WTC11 (cell line): ENCODE measurements at regions not wholly inside any gene's neighbourhood (a gene's known extent, or its start where the extent isn't known, plus 50 kb on each side); places are given as distances from the start of the nearest gene placed in this dataset.

Source experiments
- ATAC-seq: fragments of 200-7000 bp; cut with Tn5 transposase; 2 replicates; pipeline ENCODE4 v1.10.0; 2021; ENCODE audit warnings: mild to moderate bottlenecking, moderate library complexity
- CTCF ChIA-PET: fragments of 300-600 bp; sonication (Branson Sonifier 250); formaldehyde crosslinking; loops from one replicate; lab custom pipeline; 2021; ENCODE audit warnings: antibody characterized with exemption; lab: Charles Lee
- POLR2A ChIA-PET: fragments of 350-600 bp; sonication (Branson Sonifier 250); formaldehyde crosslinking; loops from one replicate; lab custom pipeline; 2021; ENCODE audit warnings: antibody characterized with exemption; lab: Charles Lee
- DNase-seq: peaks from one replicate; pipeline ENCODE4 v3.0.0; 2021; ENCODE audit warnings: low spot score
- H3K27ac Mint-ChIP-seq: 2 replicates; pipeline ENCODE4 v1.8.0; 2021; ENCODE audit warnings: mixed read lengths
- H3K27me3 Mint-ChIP-seq: 2 replicates; pipeline ENCODE4 v1.8.0; 2021; ENCODE audit warnings: low read depth, mild to moderate bottlenecking, moderate library complexity, mixed read lengths
- H3K36me3 Mint-ChIP-seq: 2 replicates; pipeline ENCODE4 v1.8.0; 2021; ENCODE audit warnings: mixed read lengths
- H3K4me1 Mint-ChIP-seq: 2 replicates; pipeline ENCODE4 v1.8.0; 2022; ENCODE audit warnings: mixed read lengths
- H3K4me3 Mint-ChIP-seq: 2 replicates; pipeline ENCODE4 v1.8.0; 2021; ENCODE audit warnings: mild to moderate bottlenecking, moderate library complexity, mixed read lengths
- H3K9me3 Mint-ChIP-seq: 2 replicates; pipeline ENCODE4 v1.8.0; 2021; ENCODE audit warnings: mixed read lengths
- CREB1 ChIP-seq: sonication (generic); formaldehyde crosslinking; IDR thresholded peaks from 2 replicates; pipeline ENCODE4 v1.8.0; 2023; ENCODE audit warnings: mild to moderate bottlenecking, missing genetic modification reagents
- EMX1 ChIP-seq: fragments of 250-450 bp; sonication (Bioruptor Pico); IDR thresholded peaks from 2 replicates; pipeline ENCODE4 v1.8.0; 2021; ENCODE audit warnings: mild to moderate bottlenecking
- ETV6 ChIP-seq: sonication (generic); formaldehyde crosslinking; IDR thresholded peaks from 2 replicates; pipeline ENCODE4 v1.8.1; 2022; ENCODE audit warnings: mild to moderate bottlenecking, missing genetic modification reagents
- FOXJ3 ChIP-seq: sonication (generic); formaldehyde crosslinking; IDR thresholded peaks from 2 replicates; pipeline ENCODE4 v1.9.0; 2021; ENCODE audit warnings: missing genetic modification reagents, mild to moderate bottlenecking, borderline replicate concordance
- GRHL2 ChIP-seq: fragments of 250-450 bp; sonication (Bioruptor Pico); IDR thresholded peaks from 2 replicates; pipeline ENCODE4 v1.8.0; 2022; ENCODE audit warnings: mild to moderate bottlenecking, moderate library complexity; ENCODE audit not compliant: insufficient replicate concordance, severe bottlenecking
- JUN ChIP-seq: sonication (generic); formaldehyde crosslinking; IDR thresholded peaks from 2 replicates; pipeline ENCODE4 v1.8.0; 2023; ENCODE audit warnings: mild to moderate bottlenecking, missing genetic modification reagents
- MYBL2 ChIP-seq: sonication (generic); formaldehyde crosslinking; IDR thresholded peaks from 2 replicates; pipeline ENCODE4 v1.8.1; 2023; ENCODE audit warnings: mild to moderate bottlenecking, moderate library complexity, missing genetic modification reagents
- NR1H2 ChIP-seq: sonication (generic); formaldehyde crosslinking; IDR thresholded peaks from 2 replicates; pipeline ENCODE4 v1.9.0; 2021; ENCODE audit warnings: mild to moderate bottlenecking, moderate library complexity, missing genetic modification reagents
- PRRX2 ChIP-seq: fragments of 250-450 bp; sonication (Bioruptor Pico); IDR thresholded peaks from 2 replicates; pipeline ENCODE4 v1.8.0; 2021; ENCODE audit warnings: mild to moderate bottlenecking
- RELA ChIP-seq: sonication (generic); formaldehyde crosslinking; IDR thresholded peaks from 2 replicates; pipeline ENCODE4 v1.8.1; 2022; ENCODE audit warnings: missing genetic modification reagents, mild to moderate bottlenecking, borderline replicate concordance
- RORB ChIP-seq: fragments of 250-450 bp; sonication (Bioruptor Pico); IDR thresholded peaks from 2 replicates; pipeline ENCODE4 v1.9.0; 2021; ENCODE audit warnings: mild to moderate bottlenecking
- SMAD4 ChIP-seq: sonication (generic); formaldehyde crosslinking; IDR thresholded peaks from 2 replicates; pipeline ENCODE4 v1.8.0; 2022; ENCODE audit warnings: mild to moderate bottlenecking, missing genetic modification reagents
- TEAD4 ChIP-seq: sonication (generic); formaldehyde crosslinking; IDR thresholded peaks from 2 replicates; pipeline ENCODE4 v1.8.0; 2022; ENCODE audit warnings: mild to moderate bottlenecking, missing genetic modification reagents
- ZNF232 ChIP-seq: sonication (generic); formaldehyde crosslinking; IDR thresholded peaks from 2 replicates; pipeline ENCODE4 v1.8.0; 2022; ENCODE audit warnings: mild to moderate bottlenecking, missing genetic modification reagents
- ZNF263 ChIP-seq: sonication (generic); formaldehyde crosslinking; IDR thresholded peaks from 2 replicates; pipeline ENCODE4 v1.8.1; 2022; ENCODE audit warnings: low read depth, mild to moderate bottlenecking, moderate library complexity, missing genetic modification reagents
- ZNF317 ChIP-seq: sonication (generic); formaldehyde crosslinking; IDR thresholded peaks from 2 replicates; pipeline ENCODE4 v1.8.1; 2023; ENCODE audit warnings: low read depth, mild to moderate bottlenecking, moderate library complexity, missing genetic modification reagents, borderline replicate concordance
- ZNF671 ChIP-seq: fragments of 250-450 bp; sonication (Bioruptor Pico); IDR thresholded peaks from 2 replicates; pipeline ENCODE4 v1.8.0; 2021; ENCODE audit warnings: mild to moderate bottlenecking
- TF ChIP-seq, protein P1 (sequence below): sonication (generic); formaldehyde crosslinking; IDR thresholded peaks from 2 replicates; pipeline ENCODE4 v1.8.0; 2022; ENCODE audit warnings: missing genetic modification reagents
- TF ChIP-seq, protein P2 (sequence below): fragments of 250-450 bp; sonication (Bioruptor Pico); IDR thresholded peaks from 2 replicates; pipeline ENCODE4 v2.1.2; 2022; ENCODE audit warnings: mild to moderate bottlenecking, moderate library complexity
- TF ChIP-seq, protein P3 (sequence below): sonication (generic); formaldehyde crosslinking; IDR thresholded peaks from 2 replicates; pipeline ENCODE4 v1.8.1; 2023; ENCODE audit warnings: mild to moderate bottlenecking, missing genetic modification reagents
- TF ChIP-seq, protein P4 (sequence below): sonication (generic); formaldehyde crosslinking; IDR thresholded peaks from 2 replicates; pipeline ENCODE4 v1.8.0; 2022; ENCODE audit warnings: mild to moderate bottlenecking, missing genetic modification reagents
- TF ChIP-seq, protein P5 (sequence below): sonication (generic); formaldehyde crosslinking; conservative IDR thresholded peaks from 2 replicates; pipeline ENCODE4 v1.8.1; 2022; ENCODE audit warnings: mild to moderate bottlenecking, missing genetic modification reagents

DNA sequence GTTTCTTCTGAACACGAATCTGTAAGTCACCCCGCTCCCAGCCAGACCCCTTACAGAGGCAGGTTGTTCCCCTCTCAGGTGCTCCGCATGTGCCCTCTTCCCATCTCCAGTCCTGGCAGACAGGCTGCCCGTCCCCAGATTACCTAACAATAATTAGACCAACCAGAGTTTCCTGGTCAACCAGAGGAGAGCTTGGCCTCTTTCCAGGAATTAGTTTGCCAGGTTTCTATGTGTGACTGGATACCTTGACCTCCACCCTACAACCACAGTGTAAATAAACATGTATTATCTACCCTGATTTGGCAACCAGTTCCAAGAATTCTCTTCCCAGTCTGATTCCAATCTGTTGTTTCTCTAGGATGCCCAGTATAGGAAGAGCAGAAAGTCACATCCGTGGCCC lies 178.0 kb upstream of the UMPS start (continued):
- TF ChIP-seq, protein P1, sequence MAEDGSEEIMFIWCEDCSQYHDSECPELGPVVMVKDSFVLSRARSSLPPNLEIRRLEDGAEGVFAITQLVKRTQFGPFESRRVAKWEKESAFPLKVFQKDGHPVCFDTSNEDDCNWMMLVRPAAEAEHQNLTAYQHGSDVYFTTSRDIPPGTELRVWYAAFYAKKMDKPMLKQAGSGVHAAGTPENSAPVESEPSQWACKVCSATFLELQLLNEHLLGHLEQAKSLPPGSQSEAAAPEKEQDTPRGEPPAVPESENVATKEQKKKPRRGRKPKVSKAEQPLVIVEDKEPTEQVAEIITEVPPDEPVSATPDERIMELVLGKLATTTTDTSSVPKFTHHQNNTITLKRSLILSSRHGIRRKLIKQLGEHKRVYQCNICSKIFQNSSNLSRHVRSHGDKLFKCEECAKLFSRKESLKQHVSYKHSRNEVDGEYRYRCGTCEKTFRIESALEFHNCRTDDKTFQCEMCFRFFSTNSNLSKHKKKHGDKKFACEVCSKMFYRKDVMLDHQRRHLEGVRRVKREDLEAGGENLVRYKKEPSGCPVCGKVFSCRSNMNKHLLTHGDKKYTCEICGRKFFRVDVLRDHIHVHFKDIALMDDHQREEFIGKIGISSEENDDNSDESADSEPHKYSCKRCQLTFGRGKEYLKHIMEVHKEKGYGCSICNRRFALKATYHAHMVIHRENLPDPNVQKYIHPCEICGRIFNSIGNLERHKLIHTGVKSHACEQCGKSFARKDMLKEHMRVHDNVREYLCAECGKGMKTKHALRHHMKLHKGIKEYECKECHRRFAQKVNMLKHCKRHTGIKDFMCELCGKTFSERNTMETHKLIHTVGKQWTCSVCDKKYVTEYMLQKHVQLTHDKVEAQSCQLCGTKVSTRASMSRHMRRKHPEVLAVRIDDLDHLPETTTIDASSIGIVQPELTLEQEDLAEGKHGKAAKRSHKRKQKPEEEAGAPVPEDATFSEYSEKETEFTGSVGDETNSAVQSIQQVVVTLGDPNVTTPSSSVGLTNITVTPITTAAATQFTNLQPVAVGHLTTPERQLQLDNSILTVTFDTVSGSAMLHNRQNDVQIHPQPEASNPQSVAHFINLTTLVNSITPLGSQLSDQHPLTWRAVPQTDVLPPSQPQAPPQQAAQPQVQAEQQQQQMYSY (CRISPR knock-in tag) = no peak
- no peak for TF ChIP-seq ZNF232 (CRISPR knock-in tag)
- no peak for TF ChIP-seq ETV6 (CRISPR knock-in tag)
- TF ChIP-seq MYBL2 (CRISPR knock-in tag) = no peak
- TF ChIP-seq RORB = no peak
- TF ChIP-seq ZNF263 (CRISPR knock-in tag) = no peak
- TF ChIP-seq EMX1 (CRISPR knock-in tag) = no peak
- TF ChIP-seq, protein P2, sequence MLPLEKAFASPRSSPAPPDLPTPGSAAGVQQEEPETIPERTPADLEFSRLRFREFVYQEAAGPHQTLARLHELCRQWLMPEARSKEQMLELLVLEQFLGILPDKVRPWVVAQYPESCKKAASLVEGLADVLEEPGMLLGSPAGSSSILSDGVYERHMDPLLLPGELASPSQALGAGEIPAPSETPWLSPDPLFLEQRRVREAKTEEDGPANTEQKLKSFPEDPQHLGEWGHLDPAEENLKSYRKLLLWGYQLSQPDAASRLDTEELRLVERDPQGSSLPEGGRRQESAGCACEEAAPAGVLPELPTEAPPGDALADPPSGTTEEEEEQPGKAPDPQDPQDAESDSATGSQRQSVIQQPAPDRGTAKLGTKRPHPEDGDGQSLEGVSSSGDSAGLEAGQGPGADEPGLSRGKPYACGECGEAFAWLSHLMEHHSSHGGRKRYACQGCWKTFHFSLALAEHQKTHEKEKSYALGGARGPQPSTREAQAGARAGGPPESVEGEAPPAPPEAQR (CRISPR knock-in tag) = no peak
- TF ChIP-seq JUN (CRISPR knock-in tag) = no peak
- TF ChIP-seq NR1H2 (CRISPR knock-in tag) = no peak
- TF ChIP-seq, protein P3, sequence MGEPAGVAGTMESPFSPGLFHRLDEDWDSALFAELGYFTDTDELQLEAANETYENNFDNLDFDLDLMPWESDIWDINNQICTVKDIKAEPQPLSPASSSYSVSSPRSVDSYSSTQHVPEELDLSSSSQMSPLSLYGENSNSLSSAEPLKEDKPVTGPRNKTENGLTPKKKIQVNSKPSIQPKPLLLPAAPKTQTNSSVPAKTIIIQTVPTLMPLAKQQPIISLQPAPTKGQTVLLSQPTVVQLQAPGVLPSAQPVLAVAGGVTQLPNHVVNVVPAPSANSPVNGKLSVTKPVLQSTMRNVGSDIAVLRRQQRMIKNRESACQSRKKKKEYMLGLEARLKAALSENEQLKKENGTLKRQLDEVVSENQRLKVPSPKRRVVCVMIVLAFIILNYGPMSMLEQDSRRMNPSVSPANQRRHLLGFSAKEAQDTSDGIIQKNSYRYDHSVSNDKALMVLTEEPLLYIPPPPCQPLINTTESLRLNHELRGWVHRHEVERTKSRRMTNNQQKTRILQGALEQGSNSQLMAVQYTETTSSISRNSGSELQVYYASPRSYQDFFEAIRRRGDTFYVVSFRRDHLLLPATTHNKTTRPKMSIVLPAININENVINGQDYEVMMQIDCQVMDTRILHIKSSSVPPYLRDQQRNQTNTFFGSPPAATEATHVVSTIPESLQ (CRISPR knock-in tag) = no peak
- TF ChIP-seq ZNF317 (CRISPR knock-in tag) = no peak

DNA sequence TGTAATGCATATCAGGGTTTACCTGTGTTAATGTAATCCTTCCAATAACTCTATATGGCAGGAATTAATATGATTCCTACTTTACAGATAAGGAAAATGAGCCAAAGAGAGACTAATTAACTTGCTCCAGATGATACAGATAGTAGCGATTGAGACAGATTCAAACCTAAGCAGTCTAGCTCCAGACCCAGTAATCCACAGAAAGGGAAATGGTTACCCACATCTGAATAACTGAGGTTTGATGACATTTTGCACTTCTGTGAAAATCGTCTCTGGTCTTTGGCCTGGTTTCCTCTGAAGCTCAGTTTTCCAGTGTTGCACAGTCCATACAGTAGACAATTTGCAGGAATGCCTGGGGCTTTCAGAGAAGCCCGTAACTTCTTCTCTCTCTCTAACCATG lies 177.1 kb upstream of the UMPS start:
- CTCF ChIA-PET = no interaction called here
- no peak for ATAC-seq
- H3K27ac Mint-ChIP-seq = no peak overlapping the region
- no peaks in the 10 kb centered on the region for H3K36me3 Mint-ChIP-seq
- H3K4me3 Mint-ChIP-seq = no peak overlapping the region
- DNase-seq = no peak
- H3K4me1 Mint-ChIP-seq = peaks cover 9% of the 10 kb centered on the region
- no peaks in the 10 kb centered on the region for H3K9me3 Mint-ChIP-seq
- H3K27me3 Mint-ChIP-seq = peaks cover 10% of the 10 kb centered on the region
- TF ChIP-seq, protein P4, sequence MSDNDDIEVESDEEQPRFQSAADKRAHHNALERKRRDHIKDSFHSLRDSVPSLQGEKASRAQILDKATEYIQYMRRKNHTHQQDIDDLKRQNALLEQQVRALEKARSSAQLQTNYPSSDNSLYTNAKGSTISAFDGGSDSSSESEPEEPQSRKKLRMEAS (CRISPR knock-in tag) = no peak
- TF ChIP-seq RELA (no peak), SMAD4 (CRISPR knock-in tag) (no peak), CREB1 (no peak), FOXJ3 (CRISPR knock-in tag) (no peak), PRRX2 (no peak), TEAD4 (CRISPR knock-in tag) (no peak), ZNF671 (CRISPR knock-in tag) (no peak), GRHL2 (CRISPR knock-in tag) (no peak)
- TF ChIP-seq, protein P5, sequence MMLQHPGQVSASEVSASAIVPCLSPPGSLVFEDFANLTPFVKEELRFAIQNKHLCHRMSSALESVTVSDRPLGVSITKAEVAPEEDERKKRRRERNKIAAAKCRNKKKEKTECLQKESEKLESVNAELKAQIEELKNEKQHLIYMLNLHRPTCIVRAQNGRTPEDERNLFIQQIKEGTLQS (CRISPR knock-in tag) = no peak
- TF ChIP-seq, protein P2 (CRISPR knock-in tag) = no peak
- TF ChIP-seq, protein P1 (CRISPR knock-in tag) = no peak
- TF ChIP-seq, all 79 proteins: peak for 0
- POLR2A ChIA-PET = no interaction called here
